OCI-M2 (cell line): ENCODE measurements at regions not wholly inside any gene's neighbourhood (a gene's known extent, or its start where the extent isn't known, plus 50 kb on each side); places are given as distances from the start of the nearest gene placed in this dataset.
"Not testable (repeated sequence)": the region's sequence is repeated elsewhere in the genome, so short reads cannot be mapped to it uniquely, and the experiment has no call there.

Source experiments
- DNase-seq: peaks from one replicate; lab custom pipeline; 2025; ENCODE audit not compliant: unreplicated experiment; lab: John Stamatoyannopoulos, UW

- DNase-seq: no peak
Observed at GRCh38 chr9:79049371-79049770, 522.4 kb upstream of the TLE4 start.

- no peak for DNase-seq
Observed at GRCh38 chr9:79053598-79053997, 518.2 kb upstream of the TLE4 start.

GRCh38 chr9:79054500-79054899 is 517.3 kb upstream of the TLE4 start:
- no peak for DNase-seq

- DNase-seq: no peak
Observed at GRCh38 chr9:79056041-79056440, 515.7 kb upstream of the TLE4 start.

GRCh38 chr9:79057576-79057975 is 514.2 kb upstream of the TLE4 start:
- no peak for DNase-seq

GRCh38 chr9:79060766-79061165 is 511.0 kb upstream of the TLE4 start:
- DNase-seq: no peak

GRCh38 chr9:79061752-79062616 is 509.8 kb upstream of the TLE4 start:
- no peak for DNase-seq

- no peak for DNase-seq
Observed at GRCh38 chr9:79073201-79073600, 498.6 kb upstream of the TLE4 start.

GRCh38 chr9:79080536-79080935 is 491.2 kb upstream of the TLE4 start:
- no peak for DNase-seq

- DNase-seq: no peak
Observed at GRCh38 chr9:79083621-79084020, 488.1 kb upstream of the TLE4 start.

GRCh38 chr9:79087133-79087532 is 484.6 kb upstream of the TLE4 start:
- no peak for DNase-seq

- DNase-seq: no peak
Observed at GRCh38 chr9:79089054-79089560, 482.7 kb upstream of the TLE4 start.

GRCh38 chr9:79089851-79090250 is 481.9 kb upstream of the TLE4 start:
- DNase-seq: not testable (repeated sequence)

- not testable (repeated sequence) for DNase-seq
Observed at GRCh38 chr9:79103257-79103656, 468.5 kb upstream of the TLE4 start.

- DNase-seq: no peak
Observed at GRCh38 chr9:79104216-79104615, 467.5 kb upstream of the TLE4 start.

- DNase-seq: no peak
Observed at GRCh38 chr9:79104951-79105350, 466.8 kb upstream of the TLE4 start.

- no peak for DNase-seq
Observed at GRCh38 chr9:79107911-79108676, 463.7 kb upstream of the TLE4 start.

- DNase-seq: no peak
Observed at GRCh38 chr9:79111653-79112052, 460.1 kb upstream of the TLE4 start.

GRCh38 chr9:79115176-79115575 is 456.6 kb upstream of the TLE4 start:
- DNase-seq: no peak

- DNase-seq: no peak
Observed at GRCh38 chr9:79116041-79116440, 455.7 kb upstream of the TLE4 start.

GRCh38 chr9:79116709-79117108 is 455.1 kb upstream of the TLE4 start:
- no peak for DNase-seq

- DNase-seq: no peak
Observed at GRCh38 chr9:79120533-79120932, 451.2 kb upstream of the TLE4 start.
